ENCODE measurements at regions not wholly inside any gene's neighbourhood (a gene's known extent, or its start where the extent isn't known, plus 50 kb on each side); places are given as distances from the start of the nearest gene placed in this dataset.

GRCh38 chr4:159444678-159445077, 341.8 kb downstream of the RAPGEF2 start:
- DNase-seq (ENCODE audit: low spot score), result no peak

- DNase-seq (ENCODE audit: low spot score), result no peak
Measured at GRCh38 chr4:159445692-159446091, 342.8 kb downstream of the RAPGEF2 start.

GRCh38 chr4:159446266-159446976, 343.5 kb downstream of the RAPGEF2 start:
- DNase-seq (ENCODE audit: low spot score), result peak; percentile 83

- no peak for DNase-seq (ENCODE audit: low spot score)
Measured at GRCh38 chr4:159447296-159447695, 344.4 kb downstream of the RAPGEF2 start.

- no peak for DNase-seq (ENCODE audit: low spot score)
Measured at GRCh38 chr4:159451006-159451405, 348.1 kb downstream of the RAPGEF2 start.

GRCh38 chr4:159455675-159456237, 352.9 kb downstream of the RAPGEF2 start:
- peak; percentile 71 for DNase-seq (ENCODE audit: low spot score)

- DNase-seq (ENCODE audit: low spot score), result no peak
Measured at GRCh38 chr4:159460371-159460770, 357.5 kb downstream of the RAPGEF2 start.

- no peak for DNase-seq (ENCODE audit: low spot score)
Measured at GRCh38 chr4:159463235-159463634, 360.4 kb downstream of the RAPGEF2 start.

GRCh38 chr4:159464302-159464701, 361.4 kb downstream of the RAPGEF2 start:
- DNase-seq (ENCODE audit: low spot score), result no peak

GRCh38 chr4:159476886-159477285, 374.0 kb downstream of the RAPGEF2 start:
- DNase-seq (ENCODE audit: low spot score), result no peak

- no peak for DNase-seq (ENCODE audit: low spot score)
Measured at GRCh38 chr4:159480826-159481225, 377.9 kb downstream of the RAPGEF2 start.

- DNase-seq (ENCODE audit: low spot score), result no peak
Measured at GRCh38 chr4:159481936-159482335, 379.1 kb downstream of the RAPGEF2 start.

- DNase-seq (ENCODE audit: low spot score), result no peak
Measured at GRCh38 chr4:159483110-159483781, 380.4 kb downstream of the RAPGEF2 start.

- no peak for DNase-seq (ENCODE audit: low spot score)
Measured at GRCh38 chr4:159483782-159484741, 381.2 kb downstream of the RAPGEF2 start.

- no peak for DNase-seq (ENCODE audit: low spot score)
Measured at GRCh38 chr4:159484864-159485263, 382.0 kb downstream of the RAPGEF2 start.

- DNase-seq (ENCODE audit: low spot score), result peak; percentile 81
Measured at GRCh38 chr4:159487284-159487747, 384.4 kb downstream of the RAPGEF2 start.

GRCh38 chr4:159489646-159490045, 386.8 kb downstream of the RAPGEF2 start:
- no peak for DNase-seq (ENCODE audit: low spot score)

- no peak for DNase-seq (ENCODE audit: low spot score)
Measured at GRCh38 chr4:159495515-159496236, 392.8 kb downstream of the RAPGEF2 start.

- no peak for DNase-seq (ENCODE audit: low spot score)
Measured at GRCh38 chr4:159496248-159496647, 393.4 kb downstream of the RAPGEF2 start.

- no peak for DNase-seq (ENCODE audit: low spot score)
Measured at GRCh38 chr4:159497936-159498335, 395.1 kb downstream of the RAPGEF2 start.

- no peak for DNase-seq (ENCODE audit: low spot score)
Measured at GRCh38 chr4:159498446-159499115, 395.7 kb downstream of the RAPGEF2 start.
